Gastroesophageal sphincter (tissue), 4 donors: ENCODE measurements at regions not wholly inside any gene's neighbourhood (a gene's known extent, or its start where the extent isn't known, plus 50 kb on each side); places are given as distances from the start of the nearest gene placed in this dataset.

ENCODE experiments used
- ATAC-seq: fragments of 150-250 bp; one replicate; pipeline ENCODE4 v1.9.1; 2016; ENCODE audit warnings: mild to moderate bottlenecking, moderate library complexity
- H3K27ac ChIP-seq, 4 donors: fragments of 200-600 bp; sonication (generic) in 3 of 4; 1 replicate in 3 of 4; 2 replicates in 1 of 4; pipeline ENCODE4 v1.5.1; 2016 to 2019
- H3K27me3 ChIP-seq: fragments of 200-600 bp; sonication (generic); one replicate; pipeline ENCODE4 v1.5.1; 2019
- H3K36me3 ChIP-seq, 2 donors: fragments of 200-600 bp; sonication (generic); one replicate each; pipeline ENCODE4 v1.5.1; 2019; ENCODE audit warnings: control low read depth in 1 of 2
- H3K4me1 ChIP-seq, 3 donors: fragments of 200-600 bp; sonication (generic); 1 replicate in 2 of 3; 2 replicates in 1 of 3; pipeline ENCODE4 v1.5.1; 2016 to 2019; ENCODE audit warnings: control low read depth in 2 of 3
- H3K4me3 ChIP-seq, 2 donors: fragments of 200-600 bp; sonication (generic); one replicate each; pipeline ENCODE4 v1.5.1; 2019; ENCODE audit warnings: mild to moderate bottlenecking in 1 of 2, moderate library complexity in 1 of 2
- H3K9me3 ChIP-seq, 3 donors: fragments of 200-600 bp; sonication (generic); one replicate each; pipeline ENCODE4 v1.5.1; 2017 to 2019; ENCODE audit warnings: control low read depth in 2 of 3
- CTCF ChIP-seq, 4 experiments: fragments of 200-600 bp in 2 of 4; fragments of 450-650 bp in 2 of 4; sonication (generic) in 1 of 4; IDR thresholded peaks; one replicate each; pipeline ENCODE4 v1.5.1; 2017 to 2019; ENCODE audit warnings: antibody characterized with exemption in 4 of 4, mild to moderate bottlenecking in 2 of 4, moderate library complexity in 2 of 4
- EP300 ChIP-seq: sonication (generic); formaldehyde crosslinking; IDR thresholded peaks from one replicate; pipeline ENCODE4 v1.6.1; 2017; ENCODE audit warnings: antibody characterized with exemption, mild to moderate bottlenecking
- POLR2A ChIP-seq, 2 donors: fragments of 450-650 bp; IDR thresholded peaks; one replicate each; pipeline ENCODE4 v1.6.1; 2017; ENCODE audit warnings: antibody characterized with exemption in 2 of 2, mild to moderate bottlenecking in 2 of 2, moderate library complexity in 1 of 2
- POLR2AphosphoS5 ChIP-seq: sonication (generic); formaldehyde crosslinking; IDR thresholded peaks from one replicate; pipeline ENCODE4 v1.6.1; 2017; ENCODE audit warnings: antibody characterized with exemption
- WGBS, 2 donors: methylation state at CpG; one replicate each; pipeline ENCODE4 v1.1.5; 2018; ENCODE audit warnings: low coverage in 1 of 2; 5-methylcytosine and 5-hydroxymethylcytosine counted together

GRCh38 chr5:67268231-67269021, 71.8 kb upstream of the CD180 start:
- WGBS, 2 donors, result 0 to 16% methylated on average over 5 to 9 of the region's 10 CpGs
- peaks cover 31 to 78% (median 41%) of the 10 kb centered on the region in 3 donors for H3K4me1 ChIP-seq
- H3K27ac ChIP-seq, result peak overlapping the region; percentile 91 to 98 (median 95)
- no peaks in the 10 kb centered on the region for H3K9me3 ChIP-seq
- no peaks in the 10 kb centered on the region for H3K36me3 ChIP-seq
- TF ChIP-seq EP300 (peak; percentile 78), POLR2A (IDR thresholded peaks at IDR 0.05) (no peak), POLR2AphosphoS5 (peak; percentile 98)
- H3K4me3 ChIP-seq, result peak overlapping the region; percentile 1 to 14
- H3K27me3 ChIP-seq, result no peaks in the 10 kb centered on the region
- peak; percentile 87 for ATAC-seq

- no peaks in the 10 kb centered on the region for H3K36me3 ChIP-seq
- TF ChIP-seq EP300 (no peak), POLR2AphosphoS5 (no peak), CTCF (IDR thresholded peaks at IDR 0.05) (no peak), POLR2A (IDR thresholded peaks at IDR 0.05) (no peak)
- no peaks in the 10 kb centered on the region for H3K27me3 ChIP-seq
- no peak overlapping the region for H3K4me3 ChIP-seq
- no peaks in the 10 kb centered on the region for H3K9me3 ChIP-seq
- peaks cover 29 to 76% (median 43%) of the 10 kb centered on the region in 3 donors for H3K4me1 ChIP-seq
- ATAC-seq, result no peak
- 18 to 35% methylated on average over 3 to 7 of the region's 7 CpGs for WGBS, 2 donors
- H3K27ac ChIP-seq, result peak overlapping the region; percentile 91 to 98 (median 94)
Measured at GRCh38 chr5:67267512-67268216, 71.1 kb upstream of the CD180 start.

GRCh38 chr5:67266654-67267350, 70.2 kb upstream of the CD180 start:
- H3K27ac ChIP-seq, result peak overlapping the region; percentile 91 to 98 (median 94)
- peaks cover 29 to 69% (median 43%) of the 10 kb centered on the region in 3 donors for H3K4me1 ChIP-seq
- no peak for ATAC-seq
- WGBS, 2 donors, result 96 to 100% methylated on average over 4 to 6 of the region's 6 CpGs
- H3K36me3 ChIP-seq, result no peaks in the 10 kb centered on the region
- no peaks in the 10 kb centered on the region for H3K9me3 ChIP-seq
- no peak for TF ChIP-seq CTCF (IDR thresholded peaks at IDR 0.05)
- no peak for TF ChIP-seq POLR2A (IDR thresholded peaks at IDR 0.05)
- no peak for TF ChIP-seq POLR2AphosphoS5
- no peak for TF ChIP-seq EP300
- H3K4me3 ChIP-seq, result no peak overlapping the region
- no peaks in the 10 kb centered on the region for H3K27me3 ChIP-seq

GRCh38 chr5:67265951-67266350, 69.4 kb upstream of the CD180 start:
- 58 to 83% methylated on average over 1 of the region's 1 CpG for WGBS, 2 donors
- Histone ChIP-seq H3K4me3 (no peak overlapping the region), H3K27ac (peak overlapping the region in 3 of 4 donors; percentile 39 to 96 (median 91)), H3K36me3 (no peaks in the 10 kb centered on the region), H3K27me3 (no peaks in the 10 kb centered on the region), H3K9me3 (no peaks in the 10 kb centered on the region), H3K4me1 (peaks cover 29 to 69% (median 43%) of the 10 kb centered on the region in 3 donors)
- no peak for ATAC-seq
- no peak for TF ChIP-seq EP300
- TF ChIP-seq POLR2AphosphoS5, result no peak
- no peak for TF ChIP-seq POLR2A (IDR thresholded peaks at IDR 0.05)
- no peak for TF ChIP-seq CTCF (IDR thresholded peaks at IDR 0.05)
